Sciatic nerve (tissue), 2 donors: ENCODE measurements at regions not wholly inside any gene's neighbourhood (a gene's known extent, or its start where the extent isn't known, plus 50 kb on each side); places are given as distances from the start of the nearest gene placed in this dataset.

Experiments
- ATAC-seq: fragments of 200-7000 bp; cut with Tn5 transposase; one replicate; pipeline ENCODE4 v1.9.1; 2020; ENCODE audit warnings: mild to moderate bottlenecking, moderate library complexity
- DNase-seq: peaks from one replicate; pipeline ENCODE4 v3.0.0-alpha.2; 2020; ENCODE audit warnings: low spot score
- intact Hi-C: fragments of 100-400 bp; cut with DNase I; formaldehyde crosslinking; loops from one replicate; pipeline ENCODE4 v1.14.2; 2022
- donor health status: DM: no; HTN: no; CAD: no.
- donor health status: DM: no; HTN: no; CAD: no.

GRCh38 chr16:5523829-5524228 lies 426.2 kb upstream of the EEF2KMT start:
- ATAC-seq (no peak), DNase-seq (no peak)
- intact Hi-C loops, result no loop called here

GRCh38 chr16:5516115-5516514 lies 418.5 kb upstream of the EEF2KMT start:
- intact Hi-C loops, result no loop called here
- DNase-seq, result no peak
- ATAC-seq, result no peak

- intact Hi-C loops, result no loop called here
- DNase-seq, result no peak
- ATAC-seq, result no peak
These were observed 414.4 kb upstream of the EEF2KMT start for GRCh38 chr16:5512014-5512413.

GRCh38 chr16:5510819-5511370 lies 413.3 kb upstream of the EEF2KMT start:
- intact Hi-C loops, result no loop called here
- ATAC-seq (no peak), DNase-seq (no peak)

- intact Hi-C loops, result no loop called here
- DNase-seq, result no peak
- ATAC-seq, result peak; percentile 28
These were observed 412.2 kb upstream of the EEF2KMT start for GRCh38 chr16:5509794-5510193.

GRCh38 chr16:5509336-5509735 lies 411.7 kb upstream of the EEF2KMT start:
- intact Hi-C loops, result no loop called here

GRCh38 chr16:5508371-5508770 lies 410.8 kb upstream of the EEF2KMT start:
- intact Hi-C loops, result no loop called here

More at GRCh38 chr16:5509336-5509735, 411.7 kb upstream of the EEF2KMT start:
- ATAC-seq (peak; percentile 10), DNase-seq (no peak)

GRCh38 chr16:5506021-5506420 lies 408.4 kb upstream of the EEF2KMT start:
- intact Hi-C loops, result no loop called here
- ATAC-seq, result no peak
- no peak for DNase-seq

More at GRCh38 chr16:5508371-5508770, 410.8 kb upstream of the EEF2KMT start:
- DNase-seq (no peak), ATAC-seq (no peak)

GRCh38 chr16:5505091-5505887 lies 407.7 kb upstream of the EEF2KMT start:
- intact Hi-C loops, result no loop called here
- no peak for ATAC-seq
- DNase-seq, result no peak

- intact Hi-C loops, result no loop called here
- no peak for ATAC-seq
- no peak for DNase-seq
These were observed 406.6 kb upstream of the EEF2KMT start for GRCh38 chr16:5504064-5504781.

- no peak for DNase-seq
- intact Hi-C loops, result no loop called here
- ATAC-seq, result no peak
These were observed 405.3 kb upstream of the EEF2KMT start for GRCh38 chr16:5502944-5503343.

- no peak for ATAC-seq
These were observed 404.9 kb upstream of the EEF2KMT start for GRCh38 chr16:5502467-5502869.

GRCh38 chr16:5500526-5500925 lies 402.9 kb upstream of the EEF2KMT start:
- DNase-seq (no peak), ATAC-seq (no peak)
- intact Hi-C loops, result no loop called here

More at GRCh38 chr16:5502467-5502869, 404.9 kb upstream of the EEF2KMT start:
- intact Hi-C loops, result no loop called here
- DNase-seq, result no peak

GRCh38 chr16:5498562-5498961 lies 401.0 kb upstream of the EEF2KMT start:
- no peak for ATAC-seq
- intact Hi-C loops, result no loop called here
- no peak for DNase-seq

GRCh38 chr16:5496013-5496412 lies 398.4 kb upstream of the EEF2KMT start:
- intact Hi-C loops, result no loop called here
- DNase-seq (no peak), ATAC-seq (no peak)

- intact Hi-C loops, result no loop called here
- peak; percentile 46 for ATAC-seq
- peak; percentile 65 for DNase-seq
These were observed 392.9 kb upstream of the EEF2KMT start for GRCh38 chr16:5490499-5490898.

GRCh38 chr16:5488581-5488980 lies 391.0 kb upstream of the EEF2KMT start:
- intact Hi-C loops, result no loop called here
- ATAC-seq (no peak), DNase-seq (no peak)

- no peak for DNase-seq
- ATAC-seq, result no peak
- intact Hi-C loops, result no loop called here
These were observed 390.1 kb upstream of the EEF2KMT start for GRCh38 chr16:5487728-5488127.

- ATAC-seq (no peak), DNase-seq (no peak)
- intact Hi-C loops, result no loop called here
These were observed 384.7 kb upstream of the EEF2KMT start for GRCh38 chr16:5482256-5482655.
